Mesothelial cell of epicardium (in vitro differentiated cells): ENCODE measurements at regions not wholly inside any gene's neighbourhood (a gene's known extent, or its start where the extent isn't known, plus 50 kb on each side); places are given as distances from the start of the nearest gene placed in this dataset.

Experiments used
- DNase-seq, 2 experiments: peaks; one replicate each; pipeline ENCODE4 v3.0.0; 2021; ENCODE audit warnings: low spot score in 2 of 2; ENCODE audit not compliant: unreplicated experiment in 2 of 2
- H3K27ac Mint-ChIP-seq: 2 replicates; pipeline ENCODE4 v1.8.0; 2021; ENCODE audit warnings: mixed read lengths
- H3K27me3 Mint-ChIP-seq: 2 replicates; pipeline ENCODE4 v1.8.0; 2021; ENCODE audit warnings: low read depth, mixed read lengths
- H3K36me3 Mint-ChIP-seq: 2 replicates; pipeline ENCODE4 v1.8.0; 2021; ENCODE audit warnings: mixed read lengths
- H3K4me1 Mint-ChIP-seq: 2 replicates; pipeline ENCODE4 v1.8.0; 2021; ENCODE audit warnings: mixed read lengths
- H3K4me3 Mint-ChIP-seq: 2 replicates; pipeline ENCODE4 v1.8.0; 2021; ENCODE audit warnings: mild to moderate bottlenecking, moderate library complexity, mixed read lengths
- H3K9me3 Mint-ChIP-seq: 2 replicates; pipeline ENCODE4 v1.8.0; 2021; ENCODE audit warnings: mixed read lengths
- TF ChIP-seq, protein P1 (sequence below): fragments of 200-600 bp; sonication (generic); IDR thresholded peaks from one replicate; pipeline ENCODE4 v1.5.0; 2021; ENCODE audit warnings: antibody characterized with exemption; ENCODE audit not compliant: unreplicated experiment

GRCh38 chr6:113055061-113055460, 707.9 kb downstream of the RFPL4B start:
- TF ChIP-seq, protein P1, sequence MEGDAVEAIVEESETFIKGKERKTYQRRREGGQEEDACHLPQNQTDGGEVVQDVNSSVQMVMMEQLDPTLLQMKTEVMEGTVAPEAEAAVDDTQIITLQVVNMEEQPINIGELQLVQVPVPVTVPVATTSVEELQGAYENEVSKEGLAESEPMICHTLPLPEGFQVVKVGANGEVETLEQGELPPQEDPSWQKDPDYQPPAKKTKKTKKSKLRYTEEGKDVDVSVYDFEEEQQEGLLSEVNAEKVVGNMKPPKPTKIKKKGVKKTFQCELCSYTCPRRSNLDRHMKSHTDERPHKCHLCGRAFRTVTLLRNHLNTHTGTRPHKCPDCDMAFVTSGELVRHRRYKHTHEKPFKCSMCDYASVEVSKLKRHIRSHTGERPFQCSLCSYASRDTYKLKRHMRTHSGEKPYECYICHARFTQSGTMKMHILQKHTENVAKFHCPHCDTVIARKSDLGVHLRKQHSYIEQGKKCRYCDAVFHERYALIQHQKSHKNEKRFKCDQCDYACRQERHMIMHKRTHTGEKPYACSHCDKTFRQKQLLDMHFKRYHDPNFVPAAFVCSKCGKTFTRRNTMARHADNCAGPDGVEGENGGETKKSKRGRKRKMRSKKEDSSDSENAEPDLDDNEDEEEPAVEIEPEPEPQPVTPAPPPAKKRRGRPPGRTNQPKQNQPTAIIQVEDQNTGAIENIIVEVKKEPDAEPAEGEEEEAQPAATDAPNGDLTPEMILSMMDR: no peak
- Mint-ChIP-seq H3K9me3 (peaks cover 15% of the 10 kb centered on the region), H3K27ac (no peak overlapping the region)

DNA sequence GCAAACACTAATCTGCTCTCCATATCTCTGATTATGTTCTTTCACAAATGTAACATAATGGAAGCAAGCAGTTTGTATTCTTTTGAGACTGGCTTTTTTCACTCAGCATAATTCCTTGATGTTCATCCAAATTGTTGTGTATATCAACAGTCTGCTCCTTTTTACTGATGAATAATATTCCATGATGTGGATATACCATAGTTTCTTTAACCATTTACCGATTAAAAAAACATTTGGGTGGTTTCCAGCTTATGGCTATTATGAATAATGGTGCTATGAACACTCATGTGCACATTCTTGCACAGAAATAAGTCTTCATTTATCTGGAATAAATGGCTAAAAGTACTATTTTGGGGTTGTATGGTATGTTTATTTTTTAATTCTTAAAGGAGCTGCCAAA, 708.9 kb downstream of the RFPL4B start:
- TF ChIP-seq, protein P1: no peak
- no peaks in the 10 kb centered on the region for H3K27me3 Mint-ChIP-seq
- H3K27ac Mint-ChIP-seq: no peak overlapping the region
- H3K9me3 Mint-ChIP-seq: peaks cover 15% of the 10 kb centered on the region
- no peak for DNase-seq
- no peak overlapping the region for H3K4me3 Mint-ChIP-seq
- peaks cover 4% of the 10 kb centered on the region for H3K36me3 Mint-ChIP-seq
- peaks cover 5% of the 10 kb centered on the region for H3K4me1 Mint-ChIP-seq

More at GRCh38 chr6:113055061-113055460, 707.9 kb downstream of the RFPL4B start:
- H3K4me3 Mint-ChIP-seq: no peak overlapping the region
- H3K27me3 Mint-ChIP-seq: no peaks in the 10 kb centered on the region
- peaks cover 4% of the 10 kb centered on the region for H3K36me3 Mint-ChIP-seq
- H3K4me1 Mint-ChIP-seq: peaks cover 11% of the 10 kb centered on the region
- no peak for DNase-seq

- TF ChIP-seq, protein P1: no peak
- H3K4me1 Mint-ChIP-seq: peaks cover 4% of the 10 kb centered on the region
- H3K27ac Mint-ChIP-seq: no peak overlapping the region
- DNase-seq: no peak
- H3K4me3 Mint-ChIP-seq: no peak overlapping the region
- peaks cover 4% of the 10 kb centered on the region for H3K36me3 Mint-ChIP-seq
- H3K27me3 Mint-ChIP-seq: no peaks in the 10 kb centered on the region
- H3K9me3 Mint-ChIP-seq: peaks cover 15% of the 10 kb centered on the region
Measured at GRCh38 chr6:113057567-113058053, 710.5 kb downstream of the RFPL4B start.

GRCh38 chr6:113060664-113061063, 713.5 kb downstream of the RFPL4B start:
- peaks cover 22% of the 10 kb centered on the region for H3K9me3 Mint-ChIP-seq
- no peak overlapping the region for H3K27ac Mint-ChIP-seq
- no peaks in the 10 kb centered on the region for H3K27me3 Mint-ChIP-seq
- TF ChIP-seq, protein P1: no peak
- no peak for DNase-seq
- peaks cover 4% of the 10 kb centered on the region for H3K36me3 Mint-ChIP-seq
- H3K4me3 Mint-ChIP-seq: no peak overlapping the region
- peaks cover 5% of the 10 kb centered on the region for H3K4me1 Mint-ChIP-seq

GRCh38 chr6:113065611-113066010, 718.5 kb downstream of the RFPL4B start:
- no peak overlapping the region for H3K27ac Mint-ChIP-seq

More at GRCh38 chr6:113065611-113066010, 718.5 kb downstream of the RFPL4B start:
- no peak for DNase-seq
- no peak overlapping the region for H3K4me3 Mint-ChIP-seq
- H3K4me1 Mint-ChIP-seq: peaks cover 20% of the 10 kb centered on the region
- TF ChIP-seq, protein P1: no peak
- H3K9me3 Mint-ChIP-seq: peaks cover 8% of the 10 kb centered on the region
- no peaks in the 10 kb centered on the region for H3K27me3 Mint-ChIP-seq
- no peaks in the 10 kb centered on the region for H3K36me3 Mint-ChIP-seq
